GM23338 (cell line): ENCODE measurements at regions not wholly inside any gene's neighbourhood (a gene's known extent, or its start where the extent isn't known, plus 50 kb on each side); places are given as distances from the start of the nearest gene placed in this dataset.

Experiments
- ATAC-seq: fragments of 200-7000 bp; cut with Tn5 transposase; 3 replicates; pipeline ENCODE4 v1.9.1; 2020
- DNase-seq: peaks from one replicate; pipeline ENCODE4 v3.0.0-alpha.2; 2015; ENCODE audit warnings: low spot score
- H2AFZ ChIP-seq: fragments of 200-600 bp; sonication (generic); 2 replicates; pipeline ENCODE4 v1.8.0; 2016; ENCODE audit warnings: antibody characterized with exemption, mild to moderate bottlenecking, moderate library complexity
- H3F3A ChIP-seq: fragments of 200-600 bp; sonication (generic); replicated peaks from 2 replicates; pipeline ENCODE4 v1.8.0; 2017; ENCODE audit warnings: antibody characterized with exemption, mixed run types, low read depth
- H3K27ac ChIP-seq: fragments of 200-600 bp; sonication (generic); 2 replicates; pipeline ENCODE4 v1.6.1; 2016; ENCODE audit warnings: low read depth
- H3K27me3 ChIP-seq: fragments of 200-600 bp; sonication (generic); 2 replicates; pipeline ENCODE4 v1.8.0; 2016; ENCODE audit warnings: mild to moderate bottlenecking, mixed run types, moderate library complexity; ENCODE audit not compliant: insufficient read depth
- H3K36me3 ChIP-seq: fragments of 200-600 bp; sonication (generic); 2 replicates; pipeline ENCODE4 v1.8.0; 2016; ENCODE audit warnings: mild to moderate bottlenecking; ENCODE audit not compliant: insufficient read depth
- H3K4me1 ChIP-seq: fragments of 200-600 bp; sonication (generic); 2 replicates; pipeline ENCODE4 v1.8.0; 2016; ENCODE audit warnings: mild to moderate bottlenecking, moderate library complexity; ENCODE audit not compliant: insufficient read depth
- H3K4me2 ChIP-seq: fragments of 200-600 bp; sonication (generic); 2 replicates; pipeline ENCODE4 v1.7.1; 2017; ENCODE audit warnings: mixed run types
- H3K4me3 ChIP-seq: fragments of 200-600 bp; sonication (generic); 2 replicates; pipeline ENCODE4 v1.6.1; 2016; ENCODE audit warnings: mixed run types
- H3K79me2 ChIP-seq: fragments of 200-600 bp; sonication (generic); replicated peaks from 2 replicates; pipeline ENCODE4 v1.8.0; 2017; ENCODE audit warnings: mild to moderate bottlenecking; ENCODE audit not compliant: insufficient read depth
- H3K9me2 ChIP-seq: fragments of 200-600 bp; sonication (generic); 2 replicates; pipeline ENCODE4 v1.8.0; 2017; ENCODE audit not compliant: insufficient read depth
- H4K20me1 ChIP-seq: fragments of 200-600 bp; sonication (generic); replicated peaks from 2 replicates; pipeline ENCODE4 v1.8.0; 2017; ENCODE audit warnings: mild to moderate bottlenecking; ENCODE audit not compliant: insufficient read depth
- H3K27ac Mint-ChIP-seq: 2 replicates; pipeline ENCODE4 v1.8.0; 2020; ENCODE audit warnings: inconsistent platforms, mild to moderate bottlenecking, moderate library complexity, mixed read lengths
- H3K27me3 Mint-ChIP-seq: 3 replicates; pipeline ENCODE4 v1.8.0; 2022; ENCODE audit warnings: low read depth, mild to moderate bottlenecking, moderate library complexity, mixed read lengths, inconsistent platforms; ENCODE audit not compliant: insufficient read depth, poor library complexity
- H3K36me3 Mint-ChIP-seq: 3 replicates; pipeline ENCODE4 v1.8.0; 2021; ENCODE audit warnings: low read depth, mild to moderate bottlenecking, inconsistent platforms, moderate library complexity, mixed read lengths
- H3K4me1 Mint-ChIP-seq: 3 replicates; pipeline ENCODE4 v1.8.0; 2020; ENCODE audit warnings: mild to moderate bottlenecking, inconsistent platforms, mixed read lengths
- H3K4me3 Mint-ChIP-seq: 3 replicates; pipeline ENCODE4 v1.8.0; 2021; ENCODE audit warnings: moderate library complexity, mild to moderate bottlenecking, inconsistent platforms, mixed read lengths
- H3K9me3 Mint-ChIP-seq: 3 replicates; pipeline ENCODE4 v1.8.0; 2020; ENCODE audit warnings: moderate library complexity, mild to moderate bottlenecking, inconsistent platforms, mixed read lengths
- CREB1 ChIP-seq: fragments of 250-450 bp; sonication (Bioruptor Pico); IDR thresholded peaks from 2 replicates; pipeline ENCODE4 v1.5.0; 2020; ENCODE audit warnings: low read depth, mild to moderate bottlenecking, moderate library complexity
- EZH2 ChIP-seq: fragments of 200-600 bp; sonication (generic); IDR thresholded peaks from one replicate; pipeline ENCODE4 v1.8.0; 2017; ENCODE audit warnings: antibody characterized with exemption, mild to moderate bottlenecking, low read depth; ENCODE audit not compliant: unreplicated experiment
- EZH2phosphoT487 ChIP-seq: fragments of 200-600 bp; sonication (generic); IDR thresholded peaks from one replicate; pipeline ENCODE4 v1.8.1; 2018; ENCODE audit warnings: antibody characterized with exemption; ENCODE audit not compliant: unreplicated experiment
- JUNB ChIP-seq: IDR thresholded peaks from one replicate; pipeline ENCODE4 v1.6.1; 2016; ENCODE audit warnings: antibody characterized with exemption; ENCODE audit not compliant: unreplicated experiment
- NANOG ChIP-seq: IDR thresholded peaks from 2 replicates; pipeline ENCODE4 v1.6.1; 2016; ENCODE audit warnings: antibody characterized with exemption, borderline replicate concordance
- POLR2AphosphoS5 ChIP-seq: IDR thresholded peaks from 2 replicates; pipeline ENCODE4 v1.6.1; 2016; ENCODE audit warnings: antibody characterized with exemption, low read depth
- STAT1 ChIP-seq: IDR thresholded peaks from one replicate; pipeline ENCODE4 v1.6.1; 2016; ENCODE audit warnings: antibody characterized with exemption; ENCODE audit not compliant: unreplicated experiment
- ZNF114 ChIP-seq: fragments of 250-450 bp; sonication (Bioruptor Pico); IDR thresholded peaks from 2 replicates; pipeline ENCODE4 v1.5.0; 2020; ENCODE audit warnings: mild to moderate bottlenecking, moderate library complexity
- ZNF331 ChIP-seq: fragments of 250-450 bp; sonication (Bioruptor Pico); IDR thresholded peaks from 2 replicates; pipeline ENCODE4 v1.5.0; 2020; ENCODE audit warnings: low read depth, mild to moderate bottlenecking, moderate library complexity
- TF ChIP-seq, protein P1 (sequence below): fragments of 250-450 bp; sonication (Bioruptor Pico); IDR thresholded peaks from 2 replicates; pipeline ENCODE4 v1.5.0; 2020; ENCODE audit warnings: mild to moderate bottlenecking, moderate library complexity
- TF ChIP-seq, protein P2 (sequence below): IDR thresholded peaks from one replicate; pipeline ENCODE4 v1.6.1; 2018; ENCODE audit warnings: antibody characterized with exemption; ENCODE audit not compliant: unreplicated experiment
- TF ChIP-seq, protein P3 (sequence below): IDR thresholded peaks from 2 replicates; pipeline ENCODE4 v1.6.1; 2016; ENCODE audit warnings: antibody characterized with exemption
- TF ChIP-seq, protein P4 (sequence below), 2 experiments: fragments of 200-600 bp in 1 of 2; sonication (generic) in 1 of 2; conservative IDR thresholded peaks; 2 replicates each; pipeline versions ENCODE4 v1.5.1 to v1.6.1; 2016 to 2017; ENCODE audit warnings: antibody characterized with exemption in 2 of 2, low read depth in 2 of 2, mild to moderate bottlenecking in 2 of 2, moderate library complexity in 1 of 2

DNA sequence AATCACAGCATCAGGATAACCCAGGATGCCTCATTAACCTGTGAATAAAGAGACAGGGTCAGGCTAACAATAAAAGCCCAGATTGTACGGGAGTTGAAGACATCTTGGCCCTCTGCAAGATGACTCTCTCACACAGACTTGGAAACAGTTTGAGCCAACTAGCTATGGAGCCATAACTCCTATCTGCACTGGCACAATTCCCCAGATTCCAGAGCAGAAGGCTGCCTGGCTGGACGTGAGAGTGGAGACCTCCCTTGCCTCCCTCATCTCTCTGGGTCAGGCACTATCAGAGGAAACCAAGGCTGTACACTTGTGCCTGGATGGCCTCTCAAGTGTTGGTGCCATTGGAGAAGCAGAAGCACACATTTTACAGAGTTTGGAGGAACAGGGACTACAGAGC lies 312.6 kb downstream of the THBS2 start:
- no peak overlapping the region for H2AFZ ChIP-seq
- TF ChIP-seq, protein P1, sequence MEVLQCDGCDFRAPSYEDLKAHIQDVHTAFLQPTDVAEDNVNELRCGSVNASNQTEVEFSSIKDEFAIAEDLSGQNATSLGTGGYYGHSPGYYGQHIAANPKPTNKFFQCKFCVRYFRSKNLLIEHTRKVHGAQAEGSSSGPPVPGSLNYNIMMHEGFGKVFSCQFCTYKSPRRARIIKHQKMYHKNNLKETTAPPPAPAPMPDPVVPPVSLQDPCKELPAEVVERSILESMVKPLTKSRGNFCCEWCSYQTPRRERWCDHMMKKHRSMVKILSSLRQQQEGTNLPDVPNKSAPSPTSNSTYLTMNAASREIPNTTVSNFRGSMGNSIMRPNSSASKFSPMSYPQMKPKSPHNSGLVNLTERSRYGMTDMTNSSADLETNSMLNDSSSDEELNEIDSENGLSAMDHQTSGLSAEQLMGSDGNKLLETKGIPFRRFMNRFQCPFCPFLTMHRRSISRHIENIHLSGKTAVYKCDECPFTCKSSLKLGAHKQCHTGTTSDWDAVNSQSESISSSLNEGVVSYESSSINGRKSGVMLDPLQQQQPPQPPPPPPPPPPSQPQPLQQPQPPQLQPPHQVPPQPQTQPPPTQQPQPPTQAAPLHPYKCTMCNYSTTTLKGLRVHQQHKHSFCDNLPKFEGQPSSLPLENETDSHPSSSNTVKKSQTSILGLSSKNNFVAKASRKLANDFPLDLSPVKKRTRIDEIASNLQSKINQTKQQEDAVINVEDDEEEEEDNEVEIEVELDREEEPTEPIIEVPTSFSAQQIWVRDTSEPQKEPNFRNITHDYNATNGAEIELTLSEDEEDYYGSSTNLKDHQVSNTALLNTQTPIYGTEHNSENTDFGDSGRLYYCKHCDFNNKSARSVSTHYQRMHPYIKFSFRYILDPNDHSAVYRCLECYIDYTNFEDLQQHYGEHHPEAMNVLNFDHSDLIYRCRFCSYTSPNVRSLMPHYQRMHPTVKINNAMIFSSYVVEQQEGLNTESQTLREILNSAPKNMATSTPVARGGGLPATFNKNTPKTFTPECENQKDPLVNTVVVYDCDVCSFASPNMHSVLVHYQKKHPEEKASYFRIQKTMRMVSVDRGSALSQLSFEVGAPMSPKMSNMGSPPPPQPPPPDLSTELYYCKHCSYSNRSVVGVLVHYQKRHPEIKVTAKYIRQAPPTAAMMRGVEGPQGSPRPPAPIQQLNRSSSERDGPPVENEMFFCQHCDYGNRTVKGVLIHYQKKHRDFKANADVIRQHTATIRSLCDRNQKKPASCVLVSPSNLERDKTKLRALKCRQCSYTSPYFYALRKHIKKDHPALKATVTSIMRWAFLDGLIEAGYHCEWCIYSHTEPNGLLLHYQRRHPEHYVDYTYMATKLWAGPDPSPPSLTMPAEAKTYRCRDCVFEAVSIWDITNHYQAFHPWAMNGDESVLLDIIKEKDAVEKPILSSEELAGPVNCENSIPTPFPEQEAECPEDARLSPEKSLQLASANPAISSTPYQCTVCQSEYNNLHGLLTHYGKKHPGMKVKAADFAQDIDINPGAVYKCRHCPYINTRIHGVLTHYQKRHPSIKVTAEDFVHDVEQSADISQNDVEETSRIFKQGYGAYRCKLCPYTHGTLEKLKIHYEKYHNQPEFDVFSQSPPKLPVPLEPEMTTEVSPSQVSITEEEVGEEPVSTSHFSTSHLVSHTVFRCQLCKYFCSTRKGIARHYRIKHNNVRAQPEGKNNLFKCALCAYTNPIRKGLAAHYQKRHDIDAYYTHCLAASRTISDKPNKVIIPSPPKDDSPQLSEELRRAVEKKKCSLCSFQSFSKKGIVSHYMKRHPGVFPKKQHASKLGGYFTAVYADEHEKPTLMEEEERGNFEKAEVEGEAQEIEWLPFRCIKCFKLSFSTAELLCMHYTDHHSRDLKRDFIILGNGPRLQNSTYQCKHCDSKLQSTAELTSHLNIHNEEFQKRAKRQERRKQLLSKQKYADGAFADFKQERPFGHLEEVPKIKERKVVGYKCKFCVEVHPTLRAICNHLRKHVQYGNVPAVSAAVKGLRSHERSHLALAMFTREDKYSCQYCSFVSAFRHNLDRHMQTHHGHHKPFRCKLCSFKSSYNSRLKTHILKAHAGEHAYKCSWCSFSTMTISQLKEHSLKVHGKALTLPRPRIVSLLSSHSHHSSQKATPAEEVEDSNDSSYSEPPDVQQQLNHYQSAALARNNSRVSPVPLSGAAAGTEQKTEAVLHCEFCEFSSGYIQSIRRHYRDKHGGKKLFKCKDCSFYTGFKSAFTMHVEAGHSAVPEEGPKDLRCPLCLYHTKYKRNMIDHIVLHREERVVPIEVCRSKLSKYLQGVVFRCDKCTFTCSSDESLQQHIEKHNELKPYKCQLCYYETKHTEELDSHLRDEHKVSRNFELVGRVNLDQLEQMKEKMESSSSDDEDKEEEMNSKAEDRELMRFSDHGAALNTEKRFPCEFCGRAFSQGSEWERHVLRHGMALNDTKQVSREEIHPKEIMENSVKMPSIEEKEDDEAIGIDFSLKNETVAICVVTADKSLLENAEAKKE (CRISPR knock-in tag): no peak
- TF ChIP-seq EZH2phosphoT487: no peak
- no peak for TF ChIP-seq STAT1
- no peak for TF ChIP-seq EZH2
- TF ChIP-seq, protein P2, sequence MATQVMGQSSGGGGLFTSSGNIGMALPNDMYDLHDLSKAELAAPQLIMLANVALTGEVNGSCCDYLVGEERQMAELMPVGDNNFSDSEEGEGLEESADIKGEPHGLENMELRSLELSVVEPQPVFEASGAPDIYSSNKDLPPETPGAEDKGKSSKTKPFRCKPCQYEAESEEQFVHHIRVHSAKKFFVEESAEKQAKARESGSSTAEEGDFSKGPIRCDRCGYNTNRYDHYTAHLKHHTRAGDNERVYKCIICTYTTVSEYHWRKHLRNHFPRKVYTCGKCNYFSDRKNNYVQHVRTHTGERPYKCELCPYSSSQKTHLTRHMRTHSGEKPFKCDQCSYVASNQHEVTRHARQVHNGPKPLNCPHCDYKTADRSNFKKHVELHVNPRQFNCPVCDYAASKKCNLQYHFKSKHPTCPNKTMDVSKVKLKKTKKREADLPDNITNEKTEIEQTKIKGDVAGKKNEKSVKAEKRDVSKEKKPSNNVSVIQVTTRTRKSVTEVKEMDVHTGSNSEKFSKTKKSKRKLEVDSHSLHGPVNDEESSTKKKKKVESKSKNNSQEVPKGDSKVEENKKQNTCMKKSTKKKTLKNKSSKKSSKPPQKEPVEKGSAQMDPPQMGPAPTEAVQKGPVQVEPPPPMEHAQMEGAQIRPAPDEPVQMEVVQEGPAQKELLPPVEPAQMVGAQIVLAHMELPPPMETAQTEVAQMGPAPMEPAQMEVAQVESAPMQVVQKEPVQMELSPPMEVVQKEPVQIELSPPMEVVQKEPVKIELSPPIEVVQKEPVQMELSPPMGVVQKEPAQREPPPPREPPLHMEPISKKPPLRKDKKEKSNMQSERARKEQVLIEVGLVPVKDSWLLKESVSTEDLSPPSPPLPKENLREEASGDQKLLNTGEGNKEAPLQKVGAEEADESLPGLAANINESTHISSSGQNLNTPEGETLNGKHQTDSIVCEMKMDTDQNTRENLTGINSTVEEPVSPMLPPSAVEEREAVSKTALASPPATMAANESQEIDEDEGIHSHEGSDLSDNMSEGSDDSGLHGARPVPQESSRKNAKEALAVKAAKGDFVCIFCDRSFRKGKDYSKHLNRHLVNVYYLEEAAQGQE: no peak
- TF ChIP-seq, protein P3, sequence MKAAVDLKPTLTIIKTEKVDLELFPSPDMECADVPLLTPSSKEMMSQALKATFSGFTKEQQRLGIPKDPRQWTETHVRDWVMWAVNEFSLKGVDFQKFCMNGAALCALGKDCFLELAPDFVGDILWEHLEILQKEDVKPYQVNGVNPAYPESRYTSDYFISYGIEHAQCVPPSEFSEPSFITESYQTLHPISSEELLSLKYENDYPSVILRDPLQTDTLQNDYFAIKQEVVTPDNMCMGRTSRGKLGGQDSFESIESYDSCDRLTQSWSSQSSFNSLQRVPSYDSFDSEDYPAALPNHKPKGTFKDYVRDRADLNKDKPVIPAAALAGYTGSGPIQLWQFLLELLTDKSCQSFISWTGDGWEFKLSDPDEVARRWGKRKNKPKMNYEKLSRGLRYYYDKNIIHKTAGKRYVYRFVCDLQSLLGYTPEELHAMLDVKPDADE: no peak
- TF ChIP-seq ZNF331: no peak
- no peak for TF ChIP-seq ZNF114 (CRISPR knock-in tag)
- TF ChIP-seq JUNB: no peak
- TF ChIP-seq, protein P4, sequence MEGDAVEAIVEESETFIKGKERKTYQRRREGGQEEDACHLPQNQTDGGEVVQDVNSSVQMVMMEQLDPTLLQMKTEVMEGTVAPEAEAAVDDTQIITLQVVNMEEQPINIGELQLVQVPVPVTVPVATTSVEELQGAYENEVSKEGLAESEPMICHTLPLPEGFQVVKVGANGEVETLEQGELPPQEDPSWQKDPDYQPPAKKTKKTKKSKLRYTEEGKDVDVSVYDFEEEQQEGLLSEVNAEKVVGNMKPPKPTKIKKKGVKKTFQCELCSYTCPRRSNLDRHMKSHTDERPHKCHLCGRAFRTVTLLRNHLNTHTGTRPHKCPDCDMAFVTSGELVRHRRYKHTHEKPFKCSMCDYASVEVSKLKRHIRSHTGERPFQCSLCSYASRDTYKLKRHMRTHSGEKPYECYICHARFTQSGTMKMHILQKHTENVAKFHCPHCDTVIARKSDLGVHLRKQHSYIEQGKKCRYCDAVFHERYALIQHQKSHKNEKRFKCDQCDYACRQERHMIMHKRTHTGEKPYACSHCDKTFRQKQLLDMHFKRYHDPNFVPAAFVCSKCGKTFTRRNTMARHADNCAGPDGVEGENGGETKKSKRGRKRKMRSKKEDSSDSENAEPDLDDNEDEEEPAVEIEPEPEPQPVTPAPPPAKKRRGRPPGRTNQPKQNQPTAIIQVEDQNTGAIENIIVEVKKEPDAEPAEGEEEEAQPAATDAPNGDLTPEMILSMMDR (conservative IDR thresholded peaks at IDR 0.05; ENCODE audit: low read depth in 2 of 2): no peak
- no peak for TF ChIP-seq POLR2AphosphoS5
- TF ChIP-seq CREB1 (CRISPR knock-in tag): no peak
- no peak for TF ChIP-seq NANOG
- no peak overlapping the region for H3K4me3 ChIP-seq
- H3K4me2 ChIP-seq: no peak overlapping the region
- H3K79me2 ChIP-seq: no peaks in the 10 kb centered on the region
- no peaks in the 10 kb centered on the region for H3F3A ChIP-seq
- H3K4me1 ChIP-seq: no peaks in the 10 kb centered on the region
- H3K27me3 Mint-ChIP-seq: peaks cover 2% of the 10 kb centered on the region
- H3K4me1 Mint-ChIP-seq: 0 out of 3 replicates have a peak, but pooled peaks cover 3% of the 10 kb centered on the region
- H3K9me2 ChIP-seq: no peaks in the 10 kb centered on the region
- no peak overlapping the region for H3K27ac ChIP-seq
- no peak for ATAC-seq
- H3K36me3 Mint-ChIP-seq: no peaks in the 10 kb centered on the region
- H4K20me1 ChIP-seq: no peaks in the 10 kb centered on the region
- H3K27me3 ChIP-seq: no peaks in the 10 kb centered on the region
- no peak overlapping the region for H3K4me3 Mint-ChIP-seq
- H3K27ac Mint-ChIP-seq: no peak overlapping the region
- H3K36me3 ChIP-seq: no peaks in the 10 kb centered on the region
- no peak for DNase-seq
- H3K9me3 Mint-ChIP-seq: no peaks in the 10 kb centered on the region
